GM10266 (cell line): ENCODE measurements at regions not wholly inside any gene's neighbourhood (a gene's known extent, or its start where the extent isn't known, plus 50 kb on each side); places are given as distances from the start of the nearest gene placed in this dataset.

Source experiments
- DNase-seq: peaks from one replicate; pipeline ENCODE4 v3.0.0; 2012; ENCODE audit errors: extremely low spot score
- TF ChIP-seq, protein P1 (sequence below): IDR thresholded peaks from 2 replicates; pipeline ENCODE4 v1.5.1; 2012; ENCODE audit warnings: mild to moderate bottlenecking, low read depth; ENCODE audit not compliant: control insufficient read depth, insufficient read depth; ENCODE audit errors: missing control alignments

DNA sequence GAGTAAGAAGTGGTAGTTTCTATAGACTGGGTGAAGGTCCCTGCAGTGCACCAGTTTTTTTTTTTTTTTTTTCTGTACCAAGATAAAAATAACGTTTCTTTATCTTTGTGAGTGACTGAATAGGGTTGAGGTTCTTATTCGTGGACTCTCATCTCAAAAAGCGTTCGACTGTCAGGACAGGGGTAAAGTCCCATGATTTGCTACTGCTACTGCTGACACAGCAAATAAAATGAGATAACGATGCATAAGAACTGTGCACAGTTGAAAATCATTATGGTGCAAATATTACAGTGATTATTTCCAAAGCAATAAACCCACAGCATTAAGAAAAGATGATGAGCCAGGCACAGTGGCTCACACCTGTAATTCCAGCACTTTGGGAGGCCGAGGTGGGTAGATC lies 482.0 kb upstream of the CHST9 start:
- no peak for DNase-seq
- TF ChIP-seq, protein P1, sequence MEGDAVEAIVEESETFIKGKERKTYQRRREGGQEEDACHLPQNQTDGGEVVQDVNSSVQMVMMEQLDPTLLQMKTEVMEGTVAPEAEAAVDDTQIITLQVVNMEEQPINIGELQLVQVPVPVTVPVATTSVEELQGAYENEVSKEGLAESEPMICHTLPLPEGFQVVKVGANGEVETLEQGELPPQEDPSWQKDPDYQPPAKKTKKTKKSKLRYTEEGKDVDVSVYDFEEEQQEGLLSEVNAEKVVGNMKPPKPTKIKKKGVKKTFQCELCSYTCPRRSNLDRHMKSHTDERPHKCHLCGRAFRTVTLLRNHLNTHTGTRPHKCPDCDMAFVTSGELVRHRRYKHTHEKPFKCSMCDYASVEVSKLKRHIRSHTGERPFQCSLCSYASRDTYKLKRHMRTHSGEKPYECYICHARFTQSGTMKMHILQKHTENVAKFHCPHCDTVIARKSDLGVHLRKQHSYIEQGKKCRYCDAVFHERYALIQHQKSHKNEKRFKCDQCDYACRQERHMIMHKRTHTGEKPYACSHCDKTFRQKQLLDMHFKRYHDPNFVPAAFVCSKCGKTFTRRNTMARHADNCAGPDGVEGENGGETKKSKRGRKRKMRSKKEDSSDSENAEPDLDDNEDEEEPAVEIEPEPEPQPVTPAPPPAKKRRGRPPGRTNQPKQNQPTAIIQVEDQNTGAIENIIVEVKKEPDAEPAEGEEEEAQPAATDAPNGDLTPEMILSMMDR = no peak

DNA sequence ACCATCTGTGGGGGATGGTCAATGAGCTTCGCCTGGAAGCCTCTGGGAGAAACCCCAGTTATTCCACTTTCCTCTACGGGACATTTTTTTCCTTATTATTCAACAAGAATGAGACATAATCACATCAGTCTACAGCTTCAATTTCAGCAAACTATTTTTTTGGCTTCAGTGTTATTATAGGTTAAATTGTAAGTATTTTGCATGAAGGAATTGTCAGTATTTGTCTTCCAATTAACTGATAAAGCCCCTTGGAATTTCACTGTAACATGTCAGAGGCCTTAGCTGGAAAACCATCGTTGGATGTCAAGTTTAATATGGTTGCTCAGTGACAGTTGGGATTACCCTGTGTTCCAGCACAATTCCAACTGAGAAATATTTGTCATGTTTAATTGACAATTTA lies 480.9 kb upstream of the CHST9 start:
- DNase-seq = no peak
- TF ChIP-seq, protein P1 = no peak

DNA sequence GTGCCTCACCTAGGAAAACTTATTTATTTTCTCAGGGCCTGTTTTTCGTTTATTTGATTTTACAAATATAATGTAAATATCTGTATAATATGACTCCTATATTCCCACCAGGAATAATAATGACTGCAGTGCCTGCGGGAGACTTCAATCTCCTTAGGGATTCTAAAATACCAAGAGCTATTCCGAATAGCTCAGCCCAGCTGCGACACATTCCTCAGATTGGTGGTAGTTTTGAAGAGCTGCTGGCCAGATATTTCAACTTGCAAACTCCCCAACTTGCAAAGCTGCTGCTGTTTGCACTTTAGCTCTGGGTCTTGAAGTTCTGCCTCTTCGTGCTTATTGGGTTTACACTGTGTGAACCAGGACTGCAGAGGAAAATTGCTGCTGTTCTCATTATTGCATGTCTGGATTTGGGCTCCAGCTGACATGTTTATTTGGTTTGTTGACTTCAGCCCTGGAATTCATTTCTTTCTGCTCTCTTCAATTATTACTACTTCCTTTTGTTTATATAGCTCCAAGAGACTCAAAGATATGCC lies 480.2 kb upstream of the CHST9 start:
- DNase-seq = no peak
- TF ChIP-seq, protein P1 = no peak

DNA sequence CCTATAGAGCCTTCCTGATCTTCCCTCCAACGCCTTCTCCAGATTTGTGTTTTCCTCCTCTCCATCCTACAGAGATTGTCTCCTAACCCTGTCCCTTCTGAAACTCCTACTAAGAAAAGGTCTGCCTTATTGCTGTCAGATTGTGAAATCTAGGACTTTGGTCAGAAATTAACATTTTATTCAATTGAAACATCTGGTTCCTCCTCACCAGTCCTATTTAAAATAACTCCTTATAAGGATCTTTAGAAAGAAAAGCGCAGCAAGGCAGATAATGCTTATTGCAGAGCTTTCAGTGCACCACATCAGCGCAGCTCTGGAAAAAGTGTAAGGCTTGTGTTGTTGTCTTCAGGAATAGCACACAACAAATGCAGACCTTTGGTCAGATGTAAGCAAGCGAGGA lies 477.8 kb upstream of the CHST9 start:
- DNase-seq = no peak
- TF ChIP-seq, protein P1 = no peak

DNA sequence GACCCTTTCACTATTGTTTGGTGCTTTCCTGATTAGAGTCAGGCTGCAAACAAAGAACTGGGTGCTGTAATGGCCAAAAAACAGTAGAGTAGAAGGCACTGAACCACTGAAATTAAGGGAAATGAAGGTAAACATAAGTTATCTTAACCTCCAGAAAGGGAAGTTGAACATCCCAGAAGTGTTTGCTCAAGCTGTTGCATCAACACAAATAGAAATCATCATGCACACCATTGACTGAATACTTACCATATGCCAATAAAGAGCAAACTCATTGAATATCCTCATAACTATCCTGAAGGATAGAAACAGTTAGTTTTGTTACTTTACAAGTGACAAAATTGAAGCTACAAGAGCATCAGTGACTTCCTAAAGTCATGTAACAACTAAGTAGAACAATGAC lies 477.4 kb upstream of the CHST9 start:
- DNase-seq = no peak
- TF ChIP-seq, protein P1 = no peak

DNA sequence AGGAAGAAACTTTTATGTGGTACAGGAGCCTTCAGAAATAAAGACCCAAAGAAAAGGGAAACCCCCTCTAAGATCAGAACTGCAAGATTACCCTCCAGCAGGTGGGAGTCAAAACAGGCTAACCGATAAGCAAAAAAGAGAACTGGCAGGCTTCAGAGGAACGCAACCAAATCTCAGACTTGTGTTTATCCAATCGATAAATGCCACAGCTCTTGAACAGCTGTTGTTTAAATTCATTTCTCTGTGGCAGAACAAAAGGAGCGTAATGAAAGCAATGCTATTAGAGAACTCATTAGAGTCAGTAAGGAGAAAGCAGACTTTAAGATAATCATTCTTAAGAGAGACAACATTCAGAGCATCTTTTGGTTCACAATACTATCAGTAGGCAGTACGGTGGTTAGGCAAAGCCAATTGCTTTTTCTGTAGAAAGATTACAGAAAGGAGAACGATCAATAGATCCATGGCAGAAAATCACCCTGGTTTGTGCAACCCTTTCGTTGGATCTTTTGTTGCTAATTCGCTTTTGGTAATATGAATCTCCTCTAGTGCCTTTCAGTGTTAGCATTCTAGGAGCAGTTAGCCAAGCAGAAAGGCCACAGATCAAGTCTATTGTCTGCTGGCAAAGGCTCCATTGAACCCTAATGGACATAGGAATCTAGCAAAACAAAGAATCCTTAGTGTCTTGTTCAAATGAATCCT lies 476.4 kb upstream of the CHST9 start:
- TF ChIP-seq, protein P1 = no peak
- DNase-seq = no peak

DNA sequence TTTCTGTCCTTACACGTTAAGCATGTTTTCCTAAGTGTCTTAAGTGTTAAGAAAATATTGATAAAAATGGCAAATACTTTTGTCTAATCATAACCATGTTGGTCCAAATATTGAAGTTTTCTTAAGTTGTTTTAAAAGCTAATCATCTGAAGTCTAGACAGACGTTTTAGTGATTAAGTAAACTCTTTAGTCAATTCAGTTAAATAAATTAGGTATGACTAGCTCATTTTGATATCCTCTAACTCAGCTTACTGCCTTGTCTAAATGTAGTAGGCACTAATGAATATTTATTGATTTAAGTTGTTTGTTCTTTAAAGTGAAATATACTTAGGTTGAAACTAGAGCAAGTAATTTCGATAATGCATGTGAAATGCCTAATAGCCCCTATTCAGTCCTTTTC lies 471.8 kb upstream of the CHST9 start:
- TF ChIP-seq, protein P1 = no peak
- DNase-seq = no peak
